ENCODE measurements at regions not wholly inside any gene's neighbourhood (a gene's known extent, or its start where the extent isn't known, plus 50 kb on each side); places are given as distances from the start of the nearest gene placed in this dataset.

GRCh38 chr4:4914059-4914820 lies 54.8 kb downstream of the MSX1 start:
- TF ChIP-seq, protein P1, sequence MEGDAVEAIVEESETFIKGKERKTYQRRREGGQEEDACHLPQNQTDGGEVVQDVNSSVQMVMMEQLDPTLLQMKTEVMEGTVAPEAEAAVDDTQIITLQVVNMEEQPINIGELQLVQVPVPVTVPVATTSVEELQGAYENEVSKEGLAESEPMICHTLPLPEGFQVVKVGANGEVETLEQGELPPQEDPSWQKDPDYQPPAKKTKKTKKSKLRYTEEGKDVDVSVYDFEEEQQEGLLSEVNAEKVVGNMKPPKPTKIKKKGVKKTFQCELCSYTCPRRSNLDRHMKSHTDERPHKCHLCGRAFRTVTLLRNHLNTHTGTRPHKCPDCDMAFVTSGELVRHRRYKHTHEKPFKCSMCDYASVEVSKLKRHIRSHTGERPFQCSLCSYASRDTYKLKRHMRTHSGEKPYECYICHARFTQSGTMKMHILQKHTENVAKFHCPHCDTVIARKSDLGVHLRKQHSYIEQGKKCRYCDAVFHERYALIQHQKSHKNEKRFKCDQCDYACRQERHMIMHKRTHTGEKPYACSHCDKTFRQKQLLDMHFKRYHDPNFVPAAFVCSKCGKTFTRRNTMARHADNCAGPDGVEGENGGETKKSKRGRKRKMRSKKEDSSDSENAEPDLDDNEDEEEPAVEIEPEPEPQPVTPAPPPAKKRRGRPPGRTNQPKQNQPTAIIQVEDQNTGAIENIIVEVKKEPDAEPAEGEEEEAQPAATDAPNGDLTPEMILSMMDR (IDR thresholded peaks at IDR 0.05), result no peak
- no peak for TF ChIP-seq EZH2 (IDR thresholded peaks at IDR 0.05; ENCODE audit: borderline replicate concordance, insufficient read depth, low read depth, low read length, poor library complexity, severe bottlenecking)

Data from B cell (primary cell).